ENCODE measurements at regions not wholly inside any gene's neighbourhood (a gene's known extent, or its start where the extent isn't known, plus 50 kb on each side); places are given as distances from the start of the nearest gene placed in this dataset.
"Not testable (repeated sequence)": the region's sequence is repeated elsewhere in the genome, so short reads cannot be mapped to it uniquely, and the experiment has no call there.

DNA sequence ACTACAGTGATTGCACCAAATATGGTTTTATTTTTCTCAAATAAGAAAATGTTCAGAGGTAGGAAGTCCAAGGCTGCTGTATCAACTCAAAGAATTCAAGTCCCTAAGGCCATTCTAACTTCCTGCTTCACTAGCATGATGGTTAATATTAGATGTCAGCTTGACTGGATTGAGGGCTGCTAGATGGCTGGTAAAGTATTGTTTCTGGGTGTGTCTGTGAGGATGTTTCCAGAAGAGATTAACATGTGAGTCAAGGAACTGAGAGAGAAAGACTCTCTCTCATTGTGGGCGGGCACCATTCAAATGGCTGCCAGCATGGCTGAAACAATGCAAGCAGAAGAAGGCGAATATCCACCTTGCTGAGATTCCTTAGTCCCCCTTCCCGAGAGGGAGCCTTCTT, 77.4 kb upstream of the NRBF2 start:
- H3K9ac ChIP-seq (ENCODE audit: insufficient read length): no peak overlapping the region
- no peaks in the 10 kb centered on the region for H3K9me3 ChIP-seq (ENCODE audit: low read depth, low read length)
- DNase-seq (ENCODE audit: low read depth, low spot score): no peak
- H3K36me3 ChIP-seq (ENCODE audit: insufficient read depth, low read length): no peaks in the 10 kb centered on the region
- H3K27ac ChIP-seq: no peak overlapping the region
- TF ChIP-seq FOXP2 (optimal IDR thresholded peaks at IDR 0.05; ENCODE audit: control extremely low read depth, extremely low read length, insufficient read depth) (no peak), POLR2AphosphoS5 (IDR thresholded peaks at IDR 0.05; ENCODE audit: borderline replicate concordance, low read depth, low read length) (no peak), EZH2 (IDR thresholded peaks at IDR 0.05) (no peak)
- H3K4me3 ChIP-seq: no peak overlapping the region

DNA sequence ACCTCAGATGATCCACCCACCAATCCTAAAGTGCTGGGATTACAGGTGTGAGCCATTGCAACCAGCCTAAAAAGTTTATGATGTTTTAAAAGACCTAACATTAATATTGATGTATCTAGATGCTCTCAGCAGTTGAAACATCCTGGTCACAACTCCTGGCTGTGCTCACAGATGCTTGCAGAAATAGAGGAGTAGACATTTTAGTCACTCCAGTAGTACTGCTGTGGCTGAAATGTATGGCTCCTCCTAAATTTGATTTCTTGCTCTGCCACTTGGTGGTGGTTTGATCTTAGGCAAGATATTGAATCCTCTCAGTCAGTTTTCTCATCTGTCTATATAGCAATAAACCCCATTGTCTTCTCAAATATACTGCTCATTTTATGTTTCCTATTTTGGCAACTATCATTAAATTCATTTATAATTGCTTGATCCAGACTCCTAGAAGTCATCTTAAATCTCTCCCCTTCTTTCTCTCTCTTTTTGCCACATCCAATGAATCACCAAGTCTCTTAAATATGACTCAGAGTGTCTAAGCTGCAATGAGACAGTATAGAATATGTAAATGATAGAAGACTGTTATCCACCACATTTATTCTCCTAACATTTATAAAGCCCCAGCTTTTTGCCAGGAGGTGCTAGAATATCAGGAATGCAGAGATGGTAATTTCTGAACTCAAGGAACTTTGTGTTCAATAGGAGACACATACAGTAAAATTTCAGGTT, 78.1 kb upstream of the NRBF2 start:
- DNase-seq (ENCODE audit: low read depth, low spot score): no peak
- Histone ChIP-seq H3K9me3 (ENCODE audit: low read depth, low read length) (no peaks in the 10 kb centered on the region), H3K27ac (no peak overlapping the region), H3K36me3 (ENCODE audit: insufficient read depth, low read length) (no peaks in the 10 kb centered on the region), H3K9ac (ENCODE audit: insufficient read length) (no peak overlapping the region), H3K4me3 (no peak overlapping the region)
- TF ChIP-seq EZH2 (IDR thresholded peaks at IDR 0.05) (no peak), POLR2AphosphoS5 (IDR thresholded peaks at IDR 0.05; ENCODE audit: borderline replicate concordance, low read depth, low read length) (no peak), FOXP2 (optimal IDR thresholded peaks at IDR 0.05; ENCODE audit: control extremely low read depth, extremely low read length, insufficient read depth) (no peak)

DNA sequence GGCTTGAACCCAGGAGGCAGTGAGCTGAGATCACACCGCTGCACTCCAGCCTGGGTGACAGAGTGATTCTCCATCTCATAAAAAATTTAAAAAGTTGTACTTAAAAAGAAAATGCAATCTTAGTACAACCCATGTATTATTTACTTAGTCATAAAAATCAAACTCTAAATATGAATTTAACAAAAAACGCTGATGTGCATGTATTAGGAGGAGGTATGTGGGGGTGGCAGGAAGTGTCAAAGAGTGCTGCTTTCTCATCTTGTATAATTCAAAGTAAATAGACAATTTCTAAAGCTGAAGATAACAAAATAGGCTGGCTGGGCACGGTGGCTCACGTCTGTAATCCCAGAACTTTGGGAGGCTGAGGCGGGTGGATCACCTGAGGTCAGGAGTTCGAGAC, 81.0 kb upstream of the NRBF2 start:
- DNase-seq (ENCODE audit: low read depth, low spot score): no peak
- no peak for TF ChIP-seq FOXP2 (optimal IDR thresholded peaks at IDR 0.05; ENCODE audit: control extremely low read depth, extremely low read length, insufficient read depth)
- Histone ChIP-seq H3K4me3 (no peak overlapping the region), H3K9me3 (ENCODE audit: low read depth, low read length) (no peaks in the 10 kb centered on the region), H3K9ac (ENCODE audit: insufficient read length) (no peak overlapping the region), H3K27ac (no peak overlapping the region), H3K36me3 (ENCODE audit: insufficient read depth, low read length) (no peaks in the 10 kb centered on the region)

DNA sequence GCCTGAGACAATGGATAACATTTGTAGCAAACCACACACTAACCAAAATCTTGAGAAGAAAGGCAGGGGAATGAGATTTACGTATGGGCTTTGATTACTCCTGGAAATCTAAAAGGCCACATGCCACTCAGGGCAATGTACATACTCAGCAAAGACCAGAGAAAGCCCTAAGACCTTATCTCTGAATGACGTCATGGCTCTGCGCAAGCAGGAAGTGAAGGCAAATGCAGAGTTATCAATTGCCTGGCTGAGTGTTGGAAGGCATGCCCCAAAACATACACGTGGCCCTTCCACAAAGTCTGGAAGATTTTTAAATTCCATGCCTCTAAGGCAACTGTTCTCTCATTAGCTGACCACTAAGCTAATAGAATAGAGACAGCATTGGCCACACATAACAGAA, 90.9 kb upstream of the NRBF2 start:
- no peak overlapping the region for H3K27ac ChIP-seq
- H3K36me3 ChIP-seq (ENCODE audit: insufficient read depth, low read length): no peaks in the 10 kb centered on the region
- no peak for TF ChIP-seq EZH2 (IDR thresholded peaks at IDR 0.05)
- TF ChIP-seq POLR2AphosphoS5 (IDR thresholded peaks at IDR 0.05; ENCODE audit: borderline replicate concordance, low read depth, low read length): no peak
- no peak for TF ChIP-seq FOXP2 (optimal IDR thresholded peaks at IDR 0.05; ENCODE audit: control extremely low read depth, extremely low read length, insufficient read depth)
- H3K9ac ChIP-seq (ENCODE audit: insufficient read length): no peak overlapping the region
- H3K9me3 ChIP-seq (ENCODE audit: low read depth, low read length): no peaks in the 10 kb centered on the region
- DNase-seq (ENCODE audit: low read depth, low spot score): no peak
- no peak overlapping the region for H3K4me3 ChIP-seq

DNA sequence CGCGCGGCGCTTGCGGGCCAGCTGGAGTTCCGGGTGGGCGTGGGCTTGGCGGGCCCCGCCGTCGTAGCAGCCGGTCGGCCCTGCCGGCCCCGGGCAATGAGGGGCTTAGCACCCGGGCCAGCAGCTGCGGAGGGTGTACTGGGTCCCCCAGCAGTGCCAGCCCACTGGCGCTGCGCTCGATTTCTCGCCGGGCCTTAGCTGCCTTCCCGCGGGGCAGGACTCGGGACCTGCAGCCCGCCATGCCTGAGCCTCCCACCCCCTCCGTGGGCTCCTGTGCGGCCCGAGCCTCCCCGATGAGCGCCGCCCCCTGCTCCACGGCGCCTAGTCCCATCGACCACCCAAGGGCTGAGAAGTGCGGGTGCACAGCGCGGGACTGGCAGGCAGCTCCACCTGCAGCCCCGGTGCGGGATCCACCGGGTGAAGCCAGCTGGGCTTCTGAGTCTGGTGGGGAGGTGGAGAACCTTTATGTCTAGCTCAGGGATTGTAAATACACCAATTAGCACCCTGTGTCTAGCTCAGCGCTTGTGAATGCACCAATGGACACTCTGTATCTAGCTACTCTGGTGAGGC, 99.4 kb upstream of the NRBF2 start:
- H3K9me3 ChIP-seq (ENCODE audit: low read depth, low read length); H3K9ac ChIP-seq (ENCODE audit: insufficient read length); H3K27ac ChIP-seq; H3K4me3 ChIP-seq; H3K36me3 ChIP-seq (ENCODE audit: insufficient read depth, low read length); DNase-seq (ENCODE audit: low read depth, low spot score): not testable (repeated sequence)

DNA sequence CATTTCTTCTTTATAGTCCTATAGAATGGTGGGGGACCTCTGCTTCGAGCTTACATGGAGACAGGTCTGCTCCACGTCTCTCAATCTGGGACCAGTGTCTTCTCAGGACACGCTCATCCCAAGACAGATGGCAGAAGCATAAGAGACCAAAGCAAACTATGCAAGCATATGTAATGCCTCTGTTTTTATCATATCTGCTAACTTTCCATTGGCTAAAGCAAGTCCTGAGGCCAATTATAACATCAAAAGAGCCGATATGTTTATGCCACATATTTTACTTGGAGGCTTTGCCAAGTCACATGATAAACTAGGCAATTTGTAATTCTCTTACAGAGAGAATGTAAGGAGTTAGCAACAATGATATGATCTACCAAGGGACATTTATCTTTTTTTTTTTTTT, 102.6 kb upstream of the NRBF2 start:
- no peaks in the 10 kb centered on the region for H3K9me3 ChIP-seq (ENCODE audit: low read depth, low read length)
- H3K36me3 ChIP-seq (ENCODE audit: insufficient read depth, low read length): no peaks in the 10 kb centered on the region
- H3K9ac ChIP-seq (ENCODE audit: insufficient read length): no peak overlapping the region
- TF ChIP-seq EZH2 (IDR thresholded peaks at IDR 0.05): no peak
- no peak for TF ChIP-seq FOXP2 (optimal IDR thresholded peaks at IDR 0.05; ENCODE audit: control extremely low read depth, extremely low read length, insufficient read depth)
- TF ChIP-seq POLR2AphosphoS5 (IDR thresholded peaks at IDR 0.05; ENCODE audit: borderline replicate concordance, low read depth, low read length): no peak
- H3K4me3 ChIP-seq: no peak overlapping the region
- no peak overlapping the region for H3K27ac ChIP-seq
- no peak for DNase-seq (ENCODE audit: low read depth, low spot score)

DNA sequence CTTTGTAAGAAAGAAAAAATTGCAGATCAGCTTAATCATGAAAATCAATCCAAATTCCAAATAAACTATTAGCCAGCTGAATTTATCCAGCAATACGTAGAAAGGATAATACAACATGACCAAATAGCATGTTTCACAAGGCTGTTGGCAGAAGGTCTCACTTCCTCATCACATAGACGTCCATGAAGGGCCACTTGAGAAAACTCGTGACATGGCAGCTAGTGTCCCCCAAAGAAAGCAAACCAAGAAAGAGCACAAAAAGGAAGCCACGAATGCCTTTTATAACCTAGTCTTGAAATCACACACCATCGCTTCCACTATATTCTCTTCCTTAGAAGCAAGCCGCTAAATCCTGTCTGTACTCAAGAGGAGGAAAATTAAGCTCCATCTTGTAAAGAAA, 105.6 kb upstream of the NRBF2 start:
- Histone ChIP-seq H3K36me3 (ENCODE audit: insufficient read depth, low read length) (no peaks in the 10 kb centered on the region), H3K4me3 (no peak overlapping the region), H3K9ac (ENCODE audit: insufficient read length) (no peak overlapping the region), H3K27ac (no peak overlapping the region), H3K9me3 (ENCODE audit: low read depth, low read length) (no peaks in the 10 kb centered on the region)
- TF ChIP-seq FOXP2 (optimal IDR thresholded peaks at IDR 0.05; ENCODE audit: control extremely low read depth, extremely low read length, insufficient read depth) (no peak), EZH2 (IDR thresholded peaks at IDR 0.05) (no peak), POLR2AphosphoS5 (IDR thresholded peaks at IDR 0.05; ENCODE audit: borderline replicate concordance, low read depth, low read length) (no peak)
- no peak for DNase-seq (ENCODE audit: low read depth, low spot score)

DNA sequence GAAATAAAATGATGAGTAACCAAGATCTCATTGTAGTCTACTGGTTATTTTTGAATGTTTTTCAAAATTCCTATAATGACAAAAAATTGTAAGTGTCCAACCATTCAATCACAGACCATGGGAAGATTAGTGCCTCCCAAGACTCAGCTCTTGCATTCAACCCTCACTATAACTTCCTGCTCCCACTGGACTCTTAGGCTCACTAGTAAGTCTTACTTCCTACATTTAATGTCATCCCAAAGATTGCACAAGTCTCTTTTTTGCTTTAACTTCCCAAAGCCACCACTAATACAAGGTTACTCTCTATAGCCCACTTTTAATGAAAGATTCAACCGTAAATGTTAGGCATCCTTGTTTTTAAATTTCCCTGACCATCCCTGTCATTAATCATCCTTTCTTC, 111.9 kb upstream of the NRBF2 start:
- no peak overlapping the region for H3K27ac ChIP-seq
- H3K4me3 ChIP-seq: no peak overlapping the region
- no peaks in the 10 kb centered on the region for H3K9me3 ChIP-seq (ENCODE audit: low read depth, low read length)
- no peak for DNase-seq (ENCODE audit: low read depth, low spot score)
- no peaks in the 10 kb centered on the region for H3K36me3 ChIP-seq (ENCODE audit: insufficient read depth, low read length)
- no peak overlapping the region for H3K9ac ChIP-seq (ENCODE audit: insufficient read length)
- TF ChIP-seq EZH2 (IDR thresholded peaks at IDR 0.05) (no peak), POLR2AphosphoS5 (IDR thresholded peaks at IDR 0.05; ENCODE audit: borderline replicate concordance, low read depth, low read length) (no peak)

DNA sequence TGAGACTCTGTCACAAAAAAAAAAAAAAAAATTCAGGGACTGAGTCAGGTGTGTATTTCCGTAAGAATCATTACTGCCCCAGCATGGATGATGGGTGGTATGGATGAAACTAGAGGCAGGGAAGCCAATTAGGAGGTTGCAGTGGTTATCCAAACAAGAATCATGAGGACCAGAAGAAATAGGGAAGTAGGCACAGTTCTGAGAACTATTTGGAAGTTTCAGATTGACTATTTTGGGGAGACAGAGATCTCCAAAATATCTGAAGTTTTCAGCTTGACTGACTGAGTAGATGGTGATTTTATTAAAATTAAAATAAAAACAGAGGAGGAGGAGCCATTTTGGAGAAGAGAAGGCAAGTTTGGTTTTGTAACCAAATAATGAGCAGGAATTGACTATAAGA, 119.4 kb upstream of the NRBF2 start:
- Histone ChIP-seq H3K9ac (ENCODE audit: insufficient read length) (no peak overlapping the region), H3K9me3 (ENCODE audit: low read depth, low read length) (no peaks in the 10 kb centered on the region), H3K36me3 (ENCODE audit: insufficient read depth, low read length) (no peaks in the 10 kb centered on the region), H3K27ac (no peak overlapping the region), H3K4me3 (no peak overlapping the region)
- no peak for DNase-seq (ENCODE audit: low read depth, low spot score)
- TF ChIP-seq EZH2 (IDR thresholded peaks at IDR 0.05) (no peak), FOXP2 (optimal IDR thresholded peaks at IDR 0.05; ENCODE audit: control extremely low read depth, extremely low read length, insufficient read depth) (no peak), POLR2AphosphoS5 (IDR thresholded peaks at IDR 0.05; ENCODE audit: borderline replicate concordance, low read depth, low read length) (no peak)

Data from SK-N-MC (cell line).